GM21723 (cell line): ENCODE measurements at regions not wholly inside any gene's neighbourhood (a gene's known extent, or its start where the extent isn't known, plus 50 kb on each side); places are given as distances from the start of the nearest gene placed in this dataset.
"Not testable (repeated sequence)": the region's sequence is repeated elsewhere in the genome, so short reads cannot be mapped to it uniquely, and the experiment has no call there.

ENCODE experiments used
- ATAC-seq: cut with Tn5 transposase; IDR thresholded peaks from one replicate; pipeline ENCODE4 v1.9.1; 2021; ENCODE audit warnings: mild to moderate bottlenecking, moderate library complexity; ENCODE audit not compliant: unreplicated experiment

GRCh38 chr5:106493910-106494309, 1176.8 kb downstream of the EFNA5 start:
- no peak for ATAC-seq

DNA sequence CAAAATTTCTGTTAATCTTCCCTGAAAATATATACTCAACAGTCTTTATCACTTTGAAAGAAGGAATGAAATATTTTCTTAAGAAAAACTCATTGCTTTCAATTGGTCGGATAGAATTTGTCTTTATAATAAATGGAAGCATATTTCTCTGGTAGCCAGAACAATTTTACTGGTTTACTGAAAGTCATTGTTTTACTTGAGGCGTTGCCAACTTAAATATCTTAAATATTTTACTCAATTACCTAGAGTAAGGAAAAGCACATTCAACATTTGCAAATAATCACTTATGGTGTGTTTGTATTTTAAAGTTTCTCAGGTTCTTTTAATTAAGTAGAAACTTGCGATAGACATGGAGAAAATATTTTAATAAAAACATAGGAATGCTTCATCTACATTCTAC, 1181.7 kb downstream of the EFNA5 start:
- no peak for ATAC-seq

DNA sequence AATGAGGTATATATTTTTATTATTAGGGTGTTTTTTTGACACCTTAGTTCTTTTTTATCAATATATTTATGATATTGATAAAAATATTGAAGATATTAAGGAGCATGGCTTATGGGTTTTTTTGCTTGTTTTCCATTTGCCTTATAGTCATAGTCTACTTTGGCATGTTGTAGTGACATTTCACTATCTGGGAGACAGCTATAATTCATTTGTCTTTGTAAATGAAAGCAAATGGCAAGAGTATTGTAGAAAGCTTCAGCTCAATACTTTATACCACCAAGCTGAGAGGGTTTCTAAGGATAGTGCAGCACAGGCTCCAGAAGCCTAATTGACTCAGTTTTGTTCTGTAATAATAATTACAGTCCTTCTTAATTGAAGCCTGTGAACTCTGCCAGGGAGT, 1182.3 kb downstream of the EFNA5 start:
- ATAC-seq, result no peak

DNA sequence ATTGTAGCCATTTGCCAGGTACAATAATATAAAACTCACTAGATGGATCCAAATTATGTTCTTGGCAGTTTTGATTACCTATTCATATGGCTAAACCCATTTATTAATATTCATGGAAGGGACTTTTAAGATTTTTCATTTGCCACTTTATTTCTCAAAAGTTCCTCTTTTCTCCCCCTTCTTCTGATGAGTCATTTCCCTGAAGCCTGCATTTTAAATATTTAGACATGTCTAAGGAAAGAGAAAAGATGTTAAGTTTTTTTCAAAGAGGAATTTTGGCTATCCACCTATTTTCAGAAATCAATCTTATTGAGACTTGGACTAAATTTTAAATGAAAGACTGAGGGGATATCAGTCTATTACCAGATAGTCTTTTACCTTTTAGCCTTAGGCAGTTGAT, 1189.4 kb downstream of the EFNA5 start:
- ATAC-seq, result no peak

GRCh38 chr5:106476630-106477029, 1194.1 kb downstream of the EFNA5 start:
- no peak for ATAC-seq

DNA sequence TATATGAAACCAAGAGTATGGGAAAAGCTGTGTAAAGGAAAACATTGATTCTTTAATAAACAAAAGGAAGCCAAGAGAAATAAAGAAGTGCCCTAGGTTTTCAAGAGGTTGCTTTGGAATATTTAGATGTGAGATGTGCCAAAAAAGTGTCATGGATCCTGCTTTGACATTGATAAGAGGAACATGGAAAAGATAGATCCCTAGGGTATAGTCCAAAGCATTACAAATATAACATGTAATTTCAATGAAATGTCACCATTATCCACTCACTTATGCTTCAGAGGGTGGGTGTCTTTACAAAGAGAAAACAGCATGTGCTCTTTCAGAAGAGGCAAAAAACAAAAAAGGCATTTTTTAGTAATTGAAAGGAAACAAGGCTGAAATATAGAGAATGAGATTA, 1196.7 kb downstream of the EFNA5 start:
- ATAC-seq, result no peak

GRCh38 chr5:106459541-106459940, 1211.2 kb downstream of the EFNA5 start:
- no peak for ATAC-seq

DNA sequence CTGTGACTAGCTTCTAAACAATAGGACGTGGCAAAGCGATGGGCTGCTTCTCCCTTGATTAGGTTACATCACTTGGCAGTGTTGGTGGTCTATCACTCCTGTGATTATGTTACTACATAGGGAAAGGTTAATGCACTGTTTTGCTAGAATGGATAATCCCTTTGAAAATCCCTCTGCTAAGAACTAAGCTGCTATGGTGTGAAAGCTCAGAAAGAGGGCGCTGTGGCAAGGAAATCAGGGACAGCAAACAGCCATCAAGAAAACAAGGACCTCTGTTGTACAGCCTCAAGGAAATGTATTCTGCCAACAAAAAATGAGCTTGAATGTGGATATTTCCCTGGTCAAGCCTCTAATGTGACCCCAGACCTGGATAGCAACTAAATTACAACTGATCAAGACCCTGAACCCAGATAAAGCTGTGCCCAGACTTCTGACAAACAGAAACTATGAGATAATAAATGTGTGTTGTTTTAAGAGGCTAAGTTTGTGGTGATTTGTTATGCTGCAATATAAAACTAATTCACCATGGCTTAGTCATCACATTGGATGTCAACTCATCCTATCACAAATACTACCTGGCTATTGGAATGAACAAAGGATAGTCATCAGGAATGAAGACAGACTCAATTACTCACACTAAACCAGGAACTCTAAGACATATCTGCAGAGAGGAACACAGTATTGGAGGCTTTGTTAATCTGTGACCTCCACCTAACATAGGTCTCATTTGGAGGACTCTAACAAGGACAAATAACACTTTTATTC, 1215.9 kb downstream of the EFNA5 start:
- ATAC-seq, result no peak

DNA sequence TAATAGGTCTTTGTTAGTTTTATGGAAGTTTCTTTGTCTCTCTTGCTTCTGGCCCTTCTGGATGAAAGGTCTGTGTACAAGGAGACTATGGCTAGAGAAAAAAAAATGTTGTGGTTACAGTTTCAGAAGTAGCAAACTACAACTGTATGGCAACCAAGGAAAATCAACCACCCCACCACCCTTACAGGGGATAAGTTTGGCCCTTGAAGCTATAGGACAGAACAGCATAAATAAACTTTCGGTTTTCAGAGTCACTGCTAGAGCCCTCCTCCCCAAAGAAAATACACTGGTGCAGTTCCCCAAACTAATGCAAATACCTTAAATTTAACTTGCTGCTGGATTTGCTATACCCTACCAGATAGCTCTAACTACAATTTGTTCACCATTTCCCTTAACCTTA, 1216.7 kb downstream of the EFNA5 start:
- no peak for ATAC-seq

- no peak for ATAC-seq
Measured at GRCh38 chr5:106451998-106452397, 1218.7 kb downstream of the EFNA5 start.

DNA sequence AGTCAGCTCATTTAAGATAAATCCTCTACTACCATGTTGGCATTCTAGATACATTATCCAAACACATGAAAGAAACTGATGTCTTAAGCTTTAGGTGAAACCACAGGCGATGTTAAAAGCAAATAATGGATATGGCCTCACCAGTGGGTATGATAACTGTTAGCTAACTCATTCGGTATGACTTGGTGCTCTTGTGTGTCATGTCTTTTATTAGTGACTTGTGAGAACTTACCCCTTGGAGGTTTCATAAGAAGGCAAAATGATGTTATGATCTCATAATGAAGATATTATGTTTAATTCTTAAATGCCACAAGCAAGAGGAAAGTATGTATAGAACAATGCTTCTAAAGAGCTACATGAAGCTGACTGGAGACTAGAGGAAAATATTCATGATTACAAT, 1227.0 kb downstream of the EFNA5 start:
- ATAC-seq, result no peak

DNA sequence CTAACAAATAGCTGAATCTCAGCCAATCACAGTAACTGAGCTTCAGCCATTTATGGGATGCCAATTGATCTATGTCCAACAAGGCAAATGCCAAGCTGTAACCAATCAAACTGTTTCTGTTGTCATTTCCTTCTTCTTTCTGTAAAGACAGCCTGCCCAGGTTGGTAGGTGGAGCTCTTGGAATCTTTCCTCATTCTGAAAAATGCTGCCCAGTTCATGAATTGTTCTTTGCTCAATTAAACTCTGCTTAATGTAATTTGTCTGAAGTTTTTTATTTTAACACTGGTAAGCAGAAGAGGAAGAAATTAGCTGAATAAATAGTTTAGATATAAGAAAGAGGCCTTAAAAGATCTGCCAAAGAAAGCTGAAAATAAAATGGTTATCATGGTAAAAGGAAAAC, 1235.6 kb downstream of the EFNA5 start:
- ATAC-seq, result no peak

GRCh38 chr5:106430733-106431132, 1240.0 kb downstream of the EFNA5 start:
- ATAC-seq, result not testable (repeated sequence)

DNA sequence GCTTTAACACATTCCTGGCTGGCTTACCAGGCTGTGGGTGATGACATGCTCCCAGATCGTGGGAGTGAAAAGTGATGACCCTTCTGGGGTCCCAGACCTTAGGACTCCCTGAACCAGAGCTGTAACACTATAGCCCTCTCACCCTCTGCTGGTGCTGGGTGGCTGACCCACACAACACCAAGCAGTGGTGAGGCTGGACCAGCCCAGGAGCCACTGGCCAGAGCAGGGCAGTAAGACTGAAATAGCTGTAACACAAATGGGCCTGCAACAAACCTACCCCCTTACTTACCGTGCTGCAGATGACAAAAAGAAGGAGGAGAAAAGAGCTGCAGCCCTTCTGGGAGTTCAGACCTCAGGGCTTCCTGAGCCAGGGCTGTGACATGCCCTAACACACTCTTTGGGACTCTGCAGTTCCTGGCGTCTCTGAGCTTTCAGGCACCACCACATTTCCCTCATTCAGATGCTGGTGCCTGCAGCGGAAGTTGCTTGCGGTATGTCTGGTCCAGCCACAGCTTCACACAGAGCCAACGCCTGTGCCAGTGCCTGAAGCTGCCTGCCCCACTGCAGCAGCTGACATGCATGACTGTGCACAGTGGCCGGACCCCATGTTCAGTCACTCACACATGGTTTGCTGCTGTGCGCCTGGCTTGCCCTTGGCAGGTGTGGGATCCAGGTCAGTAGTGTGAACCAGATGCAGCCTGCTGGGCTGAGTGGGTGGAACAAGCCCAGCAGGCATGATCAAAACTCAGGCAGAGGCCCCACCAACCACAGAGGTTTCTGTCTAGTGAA, 1247.4 kb downstream of the EFNA5 start:
- no peak for ATAC-seq

GRCh38 chr5:106420102-106420501, 1250.6 kb downstream of the EFNA5 start:
- ATAC-seq, result no peak

DNA sequence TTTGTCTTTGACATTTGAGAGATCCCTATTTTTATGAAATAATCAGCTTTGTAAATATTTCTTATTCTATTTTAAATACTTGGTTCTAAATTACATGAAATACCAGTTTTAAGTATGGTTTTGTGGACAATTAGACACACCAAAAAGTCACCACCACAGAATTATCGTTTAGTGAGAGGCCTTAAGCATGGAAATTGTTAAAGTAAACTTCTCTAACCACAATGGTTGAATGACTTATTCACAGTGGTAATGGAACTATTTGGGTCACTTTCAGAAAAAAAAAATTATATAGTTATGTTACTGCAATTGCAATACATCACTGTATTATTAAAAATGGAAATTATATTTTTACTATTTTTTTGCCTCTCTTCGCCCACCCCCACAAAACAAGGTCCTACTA, 1252.5 kb downstream of the EFNA5 start:
- ATAC-seq, result no peak

- no peak for ATAC-seq
Measured at GRCh38 chr5:106417566-106417965, 1253.2 kb downstream of the EFNA5 start.

DNA sequence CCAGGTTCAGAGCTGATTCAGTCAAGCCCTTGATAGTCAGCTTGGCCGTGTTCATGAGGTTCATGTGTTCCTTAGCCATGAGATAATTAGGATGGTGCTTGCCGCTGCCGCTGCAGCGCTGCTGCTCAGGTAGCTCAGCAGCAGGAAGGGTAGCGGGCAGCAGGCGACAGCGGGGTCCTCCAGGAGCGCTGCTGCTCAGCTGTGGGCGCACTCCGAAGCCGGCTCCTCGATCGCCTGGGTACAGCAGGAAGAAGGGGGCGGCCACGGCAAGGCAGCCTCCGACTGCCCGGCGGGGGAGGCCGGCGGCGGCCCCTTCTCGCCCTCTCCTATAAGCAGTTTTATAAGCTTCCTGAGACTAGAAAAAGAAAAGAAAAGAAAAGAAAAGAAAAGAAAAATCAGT, 1253.6 kb downstream of the EFNA5 start:
- no peak for ATAC-seq

DNA sequence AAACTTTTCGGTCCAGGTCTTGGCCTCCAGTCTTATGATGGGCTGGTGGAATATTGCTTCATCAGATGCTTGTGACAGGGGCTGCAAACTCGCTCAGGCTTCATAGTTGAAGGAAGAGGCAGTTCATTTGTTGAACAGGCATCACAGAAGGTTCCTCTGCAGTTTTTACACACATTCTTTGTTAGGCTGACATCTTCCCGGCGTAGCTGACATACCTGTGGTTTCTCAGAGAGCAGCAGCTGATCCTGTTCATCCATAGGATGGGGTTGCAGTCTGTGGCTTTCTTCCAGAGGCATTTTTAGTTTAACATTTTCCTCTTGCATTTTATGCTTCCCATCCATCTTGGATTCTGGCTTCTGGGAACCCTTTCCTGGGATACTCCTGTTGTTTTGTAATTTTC, 1255.2 kb downstream of the EFNA5 start:
- ATAC-seq, result no peak

DNA sequence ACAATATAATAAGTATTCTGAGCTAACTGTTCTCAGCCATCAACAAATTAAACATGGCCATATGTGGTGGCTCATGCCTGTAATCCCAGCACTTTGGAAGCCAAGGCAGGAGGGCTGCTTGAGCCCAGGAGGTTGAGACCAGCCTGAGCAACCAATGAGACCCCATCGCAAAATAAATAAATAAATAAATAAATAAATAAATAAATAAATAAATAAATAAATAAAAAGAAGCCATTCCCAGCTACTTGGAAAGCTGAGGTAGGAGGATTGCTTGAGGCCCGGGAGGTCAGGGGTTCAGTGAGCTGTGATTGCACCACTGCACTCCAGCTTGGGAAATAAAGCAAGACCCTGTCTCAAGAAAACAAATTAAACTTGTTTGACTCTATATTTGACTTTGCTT, 1256.4 kb downstream of the EFNA5 start:
- ATAC-seq, result no peak

GRCh38 chr5:106412606-106413005, 1258.1 kb downstream of the EFNA5 start:
- ATAC-seq, result no peak

DNA sequence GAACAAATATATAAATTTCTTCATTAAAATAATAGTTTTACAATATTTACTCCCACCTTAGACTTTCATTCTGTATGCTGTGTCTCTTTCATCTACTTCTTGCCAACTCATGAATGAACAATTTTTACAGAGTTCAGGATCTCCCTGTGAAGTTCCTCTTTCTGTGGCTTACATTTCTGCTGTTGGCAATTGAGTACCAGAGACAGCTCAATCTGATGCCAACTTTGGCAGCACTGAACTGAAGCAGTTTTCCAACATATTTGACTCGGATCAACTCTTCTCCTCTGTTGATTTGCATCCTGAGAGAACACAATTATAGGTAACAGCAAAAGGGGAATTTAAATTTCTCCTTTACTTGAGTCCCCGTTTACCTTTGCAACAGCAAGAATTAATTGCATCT, 1262.2 kb downstream of the EFNA5 start:
- ATAC-seq, result no peak
